GM20000 (cell line): ENCODE measurements at regions not wholly inside any gene's neighbourhood (a gene's known extent, or its start where the extent isn't known, plus 50 kb on each side); places are given as distances from the start of the nearest gene placed in this dataset.

Experiments used
- DNase-seq: peaks from one replicate; pipeline ENCODE4 v3.0.0; 2012; ENCODE audit warnings: low spot score
- TF ChIP-seq, protein P1 (sequence below): IDR thresholded peaks from 2 replicates; pipeline ENCODE4 v1.5.1; 2012; ENCODE audit warnings: mild to moderate bottlenecking, control low read depth; ENCODE audit errors: extremely low read depth, missing control alignments

DNA sequence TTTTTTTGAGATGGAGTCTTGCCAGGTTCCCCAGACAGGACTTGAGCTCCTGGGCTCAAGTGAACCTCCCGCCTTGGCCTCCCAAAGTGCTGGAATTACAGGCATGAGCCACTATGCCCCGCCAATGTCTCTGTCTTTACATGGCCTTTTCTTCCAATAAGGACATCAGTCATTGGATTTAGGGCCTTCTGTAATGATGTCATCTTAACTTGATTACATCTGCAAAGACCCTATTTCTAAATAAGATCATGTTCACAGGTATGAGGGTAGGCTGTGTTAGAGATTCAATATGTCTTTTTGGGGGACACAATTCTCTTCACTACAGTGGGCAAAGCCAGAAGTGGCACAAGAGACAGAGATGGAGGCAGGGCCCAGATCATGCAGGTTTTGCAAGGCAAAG is 68.1 kb downstream of the PMAIP1 start:
- DNase-seq = no peak
- TF ChIP-seq, protein P1, sequence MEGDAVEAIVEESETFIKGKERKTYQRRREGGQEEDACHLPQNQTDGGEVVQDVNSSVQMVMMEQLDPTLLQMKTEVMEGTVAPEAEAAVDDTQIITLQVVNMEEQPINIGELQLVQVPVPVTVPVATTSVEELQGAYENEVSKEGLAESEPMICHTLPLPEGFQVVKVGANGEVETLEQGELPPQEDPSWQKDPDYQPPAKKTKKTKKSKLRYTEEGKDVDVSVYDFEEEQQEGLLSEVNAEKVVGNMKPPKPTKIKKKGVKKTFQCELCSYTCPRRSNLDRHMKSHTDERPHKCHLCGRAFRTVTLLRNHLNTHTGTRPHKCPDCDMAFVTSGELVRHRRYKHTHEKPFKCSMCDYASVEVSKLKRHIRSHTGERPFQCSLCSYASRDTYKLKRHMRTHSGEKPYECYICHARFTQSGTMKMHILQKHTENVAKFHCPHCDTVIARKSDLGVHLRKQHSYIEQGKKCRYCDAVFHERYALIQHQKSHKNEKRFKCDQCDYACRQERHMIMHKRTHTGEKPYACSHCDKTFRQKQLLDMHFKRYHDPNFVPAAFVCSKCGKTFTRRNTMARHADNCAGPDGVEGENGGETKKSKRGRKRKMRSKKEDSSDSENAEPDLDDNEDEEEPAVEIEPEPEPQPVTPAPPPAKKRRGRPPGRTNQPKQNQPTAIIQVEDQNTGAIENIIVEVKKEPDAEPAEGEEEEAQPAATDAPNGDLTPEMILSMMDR = no peak

DNA sequence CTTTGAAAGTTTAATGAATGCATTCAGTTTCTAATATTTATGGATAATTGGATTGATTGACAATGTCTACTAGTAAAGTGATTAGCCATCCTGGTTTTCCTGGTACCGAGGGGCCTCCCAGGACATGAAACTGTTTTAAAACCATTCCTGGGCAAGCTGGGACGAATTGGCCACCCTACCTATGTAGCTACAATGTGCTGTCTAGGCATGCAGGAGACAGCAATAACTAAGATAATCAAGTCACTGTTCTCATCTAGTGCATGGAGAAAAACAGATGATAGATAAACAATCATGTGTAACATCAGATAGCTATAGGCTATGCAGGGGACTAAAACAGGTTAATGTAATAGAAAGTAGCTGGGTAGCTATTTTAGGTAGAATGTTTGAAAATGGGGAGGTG is 67.1 kb downstream of the PMAIP1 start:
- TF ChIP-seq, protein P1 = no peak
- no peak for DNase-seq

DNA sequence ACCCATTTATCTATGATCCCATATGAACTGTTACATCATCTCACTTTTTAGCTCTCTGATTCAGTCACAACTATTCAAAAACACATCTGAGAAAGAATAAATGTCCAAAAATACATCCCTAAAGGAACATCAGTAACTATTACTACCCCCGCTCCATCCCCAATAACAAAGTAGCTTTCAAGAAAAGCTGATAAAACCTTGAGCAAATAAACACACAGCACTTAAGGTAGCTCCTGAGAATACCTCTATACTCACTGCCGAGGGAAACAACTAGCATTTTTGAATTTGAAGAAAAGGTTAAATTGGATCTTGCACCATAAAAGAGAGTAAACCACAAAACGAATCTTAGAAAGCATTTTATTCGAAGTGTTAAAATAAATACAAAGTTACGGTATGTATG is 63.4 kb downstream of the PMAIP1 start:
- TF ChIP-seq, protein P1 = no peak
- DNase-seq = no peak

DNA sequence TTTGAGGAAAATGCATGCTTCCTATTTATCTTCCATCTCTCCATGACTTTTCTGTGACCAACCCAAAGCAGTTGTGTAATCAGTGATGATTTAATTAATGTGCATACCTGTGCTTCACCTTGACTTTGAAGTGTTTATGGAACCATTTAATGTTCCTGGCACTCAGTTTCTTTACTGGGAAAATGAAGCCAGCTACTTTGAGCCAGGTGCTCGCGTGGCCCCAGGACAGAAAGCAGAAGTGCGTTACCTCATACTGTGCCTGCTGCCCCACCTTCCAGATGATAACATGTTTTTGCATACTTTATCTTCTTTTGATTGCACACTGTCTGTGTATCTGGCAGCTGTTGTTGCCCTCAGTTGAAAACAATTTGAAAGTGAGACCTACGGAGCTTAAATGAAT is 61.3 kb downstream of the PMAIP1 start:
- TF ChIP-seq, protein P1 = no peak
- DNase-seq = peak; percentile 64

DNA sequence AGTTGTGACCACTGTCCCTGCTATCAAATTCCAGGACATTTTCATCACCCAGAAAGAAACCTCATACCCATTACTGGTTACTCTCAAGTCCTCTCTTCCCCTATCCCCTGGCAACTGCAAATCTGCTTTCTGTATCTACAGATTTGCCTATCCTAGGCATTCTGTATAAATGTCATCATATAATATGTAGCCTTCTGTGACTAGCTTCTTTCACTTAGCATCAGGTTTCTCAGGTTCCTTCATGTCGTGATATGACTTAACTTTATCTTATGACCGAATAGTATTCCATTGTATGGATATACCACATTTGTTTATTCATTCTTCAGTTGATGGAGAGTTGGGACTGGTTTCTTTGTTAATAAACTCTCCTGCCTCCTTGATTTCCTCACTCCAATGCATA is 60.5 kb downstream of the PMAIP1 start:
- TF ChIP-seq, protein P1 = no peak
- no peak for DNase-seq

DNA sequence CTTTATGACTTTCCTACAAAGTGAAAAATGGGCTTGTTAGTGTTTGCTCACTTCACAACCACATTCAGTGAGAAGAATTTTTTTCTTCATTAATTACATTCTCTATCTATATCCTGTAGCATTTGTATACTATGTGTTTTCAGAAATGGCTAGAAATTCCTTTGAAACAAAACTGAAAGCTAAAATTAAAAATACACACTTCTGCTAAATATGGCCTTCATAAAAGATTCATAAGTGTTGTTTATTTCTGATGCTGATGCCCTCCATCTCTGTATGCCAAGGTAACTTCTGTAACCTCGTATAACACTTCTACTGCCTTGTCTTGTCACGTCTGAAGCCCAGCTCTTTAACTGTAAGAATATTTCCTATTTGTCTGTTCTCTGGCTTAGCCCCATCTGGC is 59.8 kb downstream of the PMAIP1 start:
- TF ChIP-seq, protein P1 = no peak
- no peak for DNase-seq

DNA sequence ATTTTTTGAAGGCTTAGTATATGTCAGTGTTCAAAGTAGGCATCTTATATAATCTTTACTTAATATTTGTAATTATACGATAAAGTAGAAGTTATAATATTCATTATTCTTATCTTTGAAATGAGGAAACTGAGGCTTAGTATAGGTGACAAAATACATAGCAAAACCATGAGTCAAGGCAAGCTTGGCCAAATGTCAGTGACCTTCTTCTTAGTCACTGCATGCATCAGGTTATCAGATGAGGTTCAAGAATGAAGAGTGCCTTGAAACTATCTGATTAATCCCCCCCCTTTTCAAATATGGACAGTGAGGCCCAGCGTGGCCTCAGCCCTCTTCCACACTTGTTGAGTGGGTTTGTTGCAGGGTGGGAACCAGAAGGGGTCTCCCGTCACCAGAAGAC is 59.3 kb downstream of the PMAIP1 start:
- DNase-seq = no peak
- TF ChIP-seq, protein P1 = no peak
